K562 (cell line): ENCODE measurements at regions not wholly inside any gene's neighbourhood (a gene's known extent, or its start where the extent isn't known, plus 50 kb on each side); places are given as distances from the start of the nearest gene placed in this dataset.

Experiments
- CC2D1A ChIP-seq: fragments of 450-650 bp; IDR thresholded peaks from 2 replicates; pipeline ENCODE4 v1.6.1; 2017; ENCODE audit warnings: mild to moderate bottlenecking
- CHD4 ChIP-seq: fragments of 200-600 bp; sonication (generic); IDR thresholded peaks from 3 replicates; pipeline ENCODE4 v1.6.1; 2012; ENCODE audit warnings: low read depth, mild to moderate bottlenecking, mixed read lengths, low read length, inconsistent platforms; ENCODE audit not compliant: insufficient read depth, insufficient replicate concordance, poor library complexity, severe bottlenecking
- HMGN3 ChIP-seq: IDR thresholded peaks from 2 replicates; pipeline ENCODE4 v1.6.1; 2011; ENCODE audit warnings: borderline replicate concordance, low read depth, mild to moderate bottlenecking, mixed read lengths, low read length; ENCODE audit not compliant: insufficient read length; ENCODE audit errors: extremely low read depth
- MEIS2 ChIP-seq: fragments of 450-650 bp; IDR thresholded peaks from 2 replicates; pipeline ENCODE4 v1.6.1; 2014; ENCODE audit warnings: mild to moderate bottlenecking; ENCODE audit not compliant: partially characterized antibody
- NR2C2 ChIP-seq, 2 experiments: fragments of 200-800 bp in 1 of 2; sonication (Bioruptor generic) in 1 of 2; sonication (generic) in 1 of 2; formaldehyde crosslinking in 1 of 2; IDR thresholded peaks; 2 replicates each; pipeline versions ENCODE4 v1.6.1 to v1.8.0; 2016 to 2022; ENCODE audit warnings: mild to moderate bottlenecking in 1 of 2, missing compliant biosample characterization in 1 of 2, missing genetic modification characterization in 1 of 2, missing genetic modification reagents in 1 of 2
- POLR2G ChIP-seq: fragments of 200-400 bp; formaldehyde crosslinking; IDR thresholded peaks from 2 replicates; pipeline ENCODE4 v1.6.1; 2017; ENCODE audit warnings: low read depth, mild to moderate bottlenecking, antibody characterized with exemption, low read length, moderate library complexity
- SMAD4 ChIP-seq: fragments of 250-450 bp; sonication (Bioruptor Pico); conservative IDR thresholded peaks from 2 replicates; pipeline ENCODE4 v1.8.0; 2021; ENCODE audit warnings: inconsistent platforms, mild to moderate bottlenecking, moderate library complexity
- SRF ChIP-seq, 2 experiments: fragments of 250-450, 450-650 bp in 1 of 2; sonication (Bioruptor Pico) in 1 of 2; sonication (generic) in 1 of 2; formaldehyde crosslinking; IDR thresholded peaks; 2 replicates each; pipeline versions ENCODE4 v1.5.0 to v1.5.1; 2020 to 2022; ENCODE audit warnings: mild to moderate bottlenecking in 1 of 2, missing genetic modification reagents in 1 of 2
- TAF1 ChIP-seq: IDR thresholded peaks from 2 replicates; pipeline ENCODE4 v1.6.1; 2011; ENCODE audit warnings: mild to moderate bottlenecking, low read length, moderate library complexity; ENCODE audit not compliant: insufficient read depth, control insufficient read depth, severe bottlenecking; ENCODE audit errors: extremely low read depth
- TBP ChIP-seq: optimal IDR thresholded peaks from 2 replicates; pipeline ENCODE3; 2011; ENCODE audit warnings: low read depth, low read length, improper control_type of control experiment
- TOE1 ChIP-seq, 2 experiments: fragments of 450-650 bp in 1 of 2; sonication (generic) in 1 of 2; formaldehyde crosslinking in 1 of 2; IDR thresholded peaks; 2 replicates each; pipeline versions ENCODE4 v1.7.1 to v1.8.0; 2016 to 2022; ENCODE audit warnings: borderline replicate concordance in 2 of 2, mild to moderate bottlenecking in 2 of 2, antibody characterized with exemption in 1 of 2, inconsistent platforms in 1 of 2, low read depth in 1 of 2, missing genetic modification reagents in 1 of 2, moderate library complexity in 1 of 2
- ZFX ChIP-seq: sonication (generic); formaldehyde crosslinking; IDR thresholded peaks from 2 replicates; pipeline ENCODE4 v1.8.0; 2022; ENCODE audit warnings: mild to moderate bottlenecking, missing genetic modification reagents, moderate library complexity
- TF ChIP-seq, protein P1 (sequence below), 2 experiments: fragments of 450-650 bp; conservative IDR thresholded peaks; 2 replicates each; pipeline ENCODE4 v1.6.1; 2017; ENCODE audit warnings: mild to moderate bottlenecking in 2 of 2, moderate library complexity in 2 of 2
- TF ChIP-seq, protein P2 (sequence below), 3 experiments: IDR thresholded peaks in 2 of 3; conservative IDR thresholded peaks in 1 of 3; 2 replicates each; pipeline ENCODE4 v1.5.1; 2011 to 2012; ENCODE audit warnings: low read length in 3 of 3, mild to moderate bottlenecking in 3 of 3, control low read depth in 2 of 3, improper control_type of control experiment in 1 of 3, inconsistent platforms in 1 of 3, low read depth in 1 of 3, mixed read lengths in 1 of 3, moderate library complexity in 1 of 3; ENCODE audit not compliant: insufficient read depth in 2 of 3
- TF ChIP-seq, protein P3 (sequence below): sonication (generic); formaldehyde crosslinking; IDR thresholded peaks from 2 replicates; pipeline ENCODE4 v1.8.0; 2022; ENCODE audit warnings: mild to moderate bottlenecking, missing genetic modification reagents

DNA sequence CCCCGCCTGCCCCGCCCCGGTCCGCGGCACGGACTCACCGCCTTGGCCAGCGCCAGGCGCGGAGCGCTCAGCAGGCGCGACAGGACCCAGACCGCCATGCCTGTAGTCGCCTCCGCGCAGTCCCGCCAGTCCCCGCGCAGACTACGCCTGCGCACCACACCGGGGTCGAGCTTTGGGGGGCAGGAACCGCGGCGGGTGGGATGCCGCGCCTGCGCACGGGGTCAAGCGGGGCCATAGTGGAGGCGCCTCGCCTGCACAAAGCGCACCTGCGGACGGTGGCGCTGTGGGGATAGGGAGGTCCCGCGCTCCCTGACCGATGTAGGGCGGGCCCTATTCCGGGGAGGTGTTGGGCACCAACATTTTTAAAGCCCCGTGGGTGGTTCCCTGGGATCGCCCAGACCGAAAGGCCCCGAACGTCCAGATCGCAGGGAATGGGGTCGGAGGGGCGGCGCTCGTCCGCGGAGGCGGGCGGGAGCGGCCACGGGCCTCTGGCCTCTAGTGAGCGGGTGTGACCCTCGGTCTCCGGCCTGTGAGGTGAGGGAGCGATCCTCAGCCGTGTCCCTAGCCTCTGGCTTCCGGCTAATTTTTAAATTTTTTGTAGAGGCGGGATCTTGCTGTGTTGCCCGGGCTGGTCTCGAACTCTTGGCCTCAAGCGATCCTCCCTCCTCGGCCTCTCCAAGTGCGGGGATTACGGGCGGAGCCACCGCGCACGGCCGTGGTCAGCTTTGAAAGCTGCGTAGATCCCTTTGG lies 70.8 kb upstream of the LPCAT1 start (continued):
- TF ChIP-seq, protein P1, sequence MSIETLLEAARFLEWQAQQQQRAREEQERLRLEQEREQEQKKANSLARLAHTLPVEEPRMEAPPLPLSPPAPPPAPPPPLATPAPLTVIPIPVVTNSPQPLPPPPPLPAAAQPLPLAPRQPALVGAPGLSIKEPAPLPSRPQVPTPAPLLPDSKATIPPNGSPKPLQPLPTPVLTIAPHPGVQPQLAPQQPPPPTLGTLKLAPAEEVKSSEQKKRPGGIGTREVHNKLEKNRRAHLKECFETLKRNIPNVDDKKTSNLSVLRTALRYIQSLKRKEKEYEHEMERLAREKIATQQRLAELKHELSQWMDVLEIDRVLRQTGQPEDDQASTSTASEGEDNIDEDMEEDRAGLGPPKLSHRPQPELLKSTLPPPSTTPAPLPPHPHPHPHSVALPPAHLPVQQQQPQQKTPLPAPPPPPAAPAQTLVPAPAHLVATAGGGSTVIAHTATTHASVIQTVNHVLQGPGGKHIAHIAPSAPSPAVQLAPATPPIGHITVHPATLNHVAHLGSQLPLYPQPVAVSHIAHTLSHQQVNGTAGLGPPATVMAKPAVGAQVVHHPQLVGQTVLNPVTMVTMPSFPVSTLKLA (conservative IDR thresholded peaks at IDR 0.05): peak in 1 of 2 experiments; percentile 30; a peak in 1 of 4 replicates
- TF ChIP-seq HMGN3: peak; percentile 34
- TF ChIP-seq, protein P2, sequence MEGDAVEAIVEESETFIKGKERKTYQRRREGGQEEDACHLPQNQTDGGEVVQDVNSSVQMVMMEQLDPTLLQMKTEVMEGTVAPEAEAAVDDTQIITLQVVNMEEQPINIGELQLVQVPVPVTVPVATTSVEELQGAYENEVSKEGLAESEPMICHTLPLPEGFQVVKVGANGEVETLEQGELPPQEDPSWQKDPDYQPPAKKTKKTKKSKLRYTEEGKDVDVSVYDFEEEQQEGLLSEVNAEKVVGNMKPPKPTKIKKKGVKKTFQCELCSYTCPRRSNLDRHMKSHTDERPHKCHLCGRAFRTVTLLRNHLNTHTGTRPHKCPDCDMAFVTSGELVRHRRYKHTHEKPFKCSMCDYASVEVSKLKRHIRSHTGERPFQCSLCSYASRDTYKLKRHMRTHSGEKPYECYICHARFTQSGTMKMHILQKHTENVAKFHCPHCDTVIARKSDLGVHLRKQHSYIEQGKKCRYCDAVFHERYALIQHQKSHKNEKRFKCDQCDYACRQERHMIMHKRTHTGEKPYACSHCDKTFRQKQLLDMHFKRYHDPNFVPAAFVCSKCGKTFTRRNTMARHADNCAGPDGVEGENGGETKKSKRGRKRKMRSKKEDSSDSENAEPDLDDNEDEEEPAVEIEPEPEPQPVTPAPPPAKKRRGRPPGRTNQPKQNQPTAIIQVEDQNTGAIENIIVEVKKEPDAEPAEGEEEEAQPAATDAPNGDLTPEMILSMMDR (IDR thresholded peaks at IDR 0.05 in 2 of 3, conservative IDR thresholded peaks at IDR 0.05 in 1 of 3; ENCODE audit: insufficient read depth in 2 of 3, low read depth in 1 of 3, low read length in 3 of 3): peak; percentile 56 to 61 (median 59)
- TF ChIP-seq ZFX: peak; percentile 67
- 0 out of 2 replicates have a peak, but pooled peaks have one; percentile 47 for TF ChIP-seq NR2C2 (CRISPR knock-in tag; IDR thresholded peaks at IDR 0.05)
- TF ChIP-seq NR2C2 (tag; IDR thresholded peaks at IDR 0.05): peak; percentile 51
- TF ChIP-seq, protein P3, sequence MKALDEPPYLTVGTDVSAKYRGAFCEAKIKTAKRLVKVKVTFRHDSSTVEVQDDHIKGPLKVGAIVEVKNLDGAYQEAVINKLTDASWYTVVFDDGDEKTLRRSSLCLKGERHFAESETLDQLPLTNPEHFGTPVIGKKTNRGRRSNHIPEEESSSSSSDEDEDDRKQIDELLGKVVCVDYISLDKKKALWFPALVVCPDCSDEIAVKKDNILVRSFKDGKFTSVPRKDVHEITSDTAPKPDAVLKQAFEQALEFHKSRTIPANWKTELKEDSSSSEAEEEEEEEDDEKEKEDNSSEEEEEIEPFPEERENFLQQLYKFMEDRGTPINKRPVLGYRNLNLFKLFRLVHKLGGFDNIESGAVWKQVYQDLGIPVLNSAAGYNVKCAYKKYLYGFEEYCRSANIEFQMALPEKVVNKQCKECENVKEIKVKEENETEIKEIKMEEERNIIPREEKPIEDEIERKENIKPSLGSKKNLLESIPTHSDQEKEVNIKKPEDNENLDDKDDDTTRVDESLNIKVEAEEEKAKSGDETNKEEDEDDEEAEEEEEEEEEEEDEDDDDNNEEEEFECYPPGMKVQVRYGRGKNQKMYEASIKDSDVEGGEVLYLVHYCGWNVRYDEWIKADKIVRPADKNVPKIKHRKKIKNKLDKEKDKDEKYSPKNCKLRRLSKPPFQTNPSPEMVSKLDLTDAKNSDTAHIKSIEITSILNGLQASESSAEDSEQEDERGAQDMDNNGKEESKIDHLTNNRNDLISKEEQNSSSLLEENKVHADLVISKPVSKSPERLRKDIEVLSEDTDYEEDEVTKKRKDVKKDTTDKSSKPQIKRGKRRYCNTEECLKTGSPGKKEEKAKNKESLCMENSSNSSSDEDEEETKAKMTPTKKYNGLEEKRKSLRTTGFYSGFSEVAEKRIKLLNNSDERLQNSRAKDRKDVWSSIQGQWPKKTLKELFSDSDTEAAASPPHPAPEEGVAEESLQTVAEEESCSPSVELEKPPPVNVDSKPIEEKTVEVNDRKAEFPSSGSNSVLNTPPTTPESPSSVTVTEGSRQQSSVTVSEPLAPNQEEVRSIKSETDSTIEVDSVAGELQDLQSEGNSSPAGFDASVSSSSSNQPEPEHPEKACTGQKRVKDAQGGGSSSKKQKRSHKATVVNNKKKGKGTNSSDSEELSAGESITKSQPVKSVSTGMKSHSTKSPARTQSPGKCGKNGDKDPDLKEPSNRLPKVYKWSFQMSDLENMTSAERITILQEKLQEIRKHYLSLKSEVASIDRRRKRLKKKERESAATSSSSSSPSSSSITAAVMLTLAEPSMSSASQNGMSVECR (CRISPR knock-in tag): peak; percentile 39; the same call in 1 of the 2 replicates
- no peak for TF ChIP-seq TOE1 (IDR thresholded peaks at IDR 0.05; ENCODE audit: borderline replicate concordance)
- no peak for TF ChIP-seq TOE1 (CRISPR knock-in tag; IDR thresholded peaks at IDR 0.05; ENCODE audit: borderline replicate concordance, low read depth)
- no peak for TF ChIP-seq CC2D1A
- peak; percentile 56 for TF ChIP-seq MEIS2
- TF ChIP-seq CHD4: no peak
- 0 out of 2 replicates have a peak, but pooled peaks have one; percentile 25 for TF ChIP-seq SMAD4 (CRISPR knock-in tag)
- peak; percentile 37 for TF ChIP-seq TBP
- TF ChIP-seq TAF1: peak; percentile 16
- 0 out of 4 replicates have a peak, but pooled peaks of 1 of the 2 experiments have one; percentile 7 for TF ChIP-seq SRF (CRISPR knock-in tag; IDR thresholded peaks at IDR 0.05)
- TF ChIP-seq POLR2G: peak; percentile 77
